ENCODE measurements at regions not wholly inside any gene's neighbourhood (a gene's known extent, or its start where the extent isn't known, plus 50 kb on each side); places are given as distances from the start of the nearest gene placed in this dataset.
"Not testable (repeated sequence)": the region's sequence is repeated elsewhere in the genome, so short reads cannot be mapped to it uniquely, and the experiment has no call there.

- DNase-seq: no peak
- TF ChIP-seq CTCF (IDR thresholded peaks at IDR 0.05; ENCODE audit: borderline replicate concordance): no peak
- Histone ChIP-seq H3K27ac (replicated peaks) (no peak overlapping the region), H3K4me3 (no peak overlapping the region), H3K4me1 (no peaks in the 10 kb centered on the region), H3K36me3 (no peaks in the 10 kb centered on the region), H3K27me3 (ENCODE audit: low read depth) (no peaks in the 10 kb centered on the region), H3K9me3 (replicated peaks) (no peaks in the 10 kb centered on the region)
- intact Hi-C loops (cut with micrococcal nuclease): no loop called here
Observed at GRCh38 chr2:34810456-34810855, 1211.4 kb upstream of the FAM98A start.

- Histone ChIP-seq H3K27me3 (ENCODE audit: low read depth) (no peaks in the 10 kb centered on the region), H3K4me3 (no peak overlapping the region), H3K27ac (replicated peaks) (no peak overlapping the region), H3K9me3 (replicated peaks) (no peaks in the 10 kb centered on the region), H3K36me3 (no peaks in the 10 kb centered on the region), H3K4me1 (no peaks in the 10 kb centered on the region)
- TF ChIP-seq CTCF (IDR thresholded peaks at IDR 0.05; ENCODE audit: borderline replicate concordance): no peak
- no peak for DNase-seq
- intact Hi-C loops (cut with micrococcal nuclease): no loop called here
Observed at GRCh38 chr2:34808426-34808825, 1209.3 kb upstream of the FAM98A start.

- TF ChIP-seq CTCF (IDR thresholded peaks at IDR 0.05; ENCODE audit: borderline replicate concordance): no peak
- Histone ChIP-seq H3K4me1 (no peaks in the 10 kb centered on the region), H3K4me3 (no peak overlapping the region), H3K27me3 (ENCODE audit: low read depth) (no peaks in the 10 kb centered on the region), H3K27ac (replicated peaks) (no peak overlapping the region), H3K9me3 (replicated peaks) (no peaks in the 10 kb centered on the region), H3K36me3 (no peaks in the 10 kb centered on the region)
- intact Hi-C loops (cut with micrococcal nuclease): no loop called here
- DNase-seq: no peak
Observed at GRCh38 chr2:34806891-34807290, 1207.8 kb upstream of the FAM98A start.

GRCh38 chr2:34806396-34806795 lies 1207.3 kb upstream of the FAM98A start:
- intact Hi-C loops (cut with micrococcal nuclease): no loop called here
- no peak for TF ChIP-seq CTCF (IDR thresholded peaks at IDR 0.05; ENCODE audit: borderline replicate concordance)
- no peak for DNase-seq
- Histone ChIP-seq H3K27me3 (ENCODE audit: low read depth) (no peaks in the 10 kb centered on the region), H3K4me1 (no peaks in the 10 kb centered on the region), H3K27ac (replicated peaks) (no peak overlapping the region), H3K9me3 (replicated peaks) (no peaks in the 10 kb centered on the region), H3K36me3 (no peaks in the 10 kb centered on the region), H3K4me3 (no peak overlapping the region)

- intact Hi-C loops (cut with micrococcal nuclease): no loop called here
- H3K9me3 ChIP-seq (replicated peaks): no peaks in the 10 kb centered on the region
Observed at GRCh38 chr2:34799556-34799955, 1200.5 kb upstream of the FAM98A start.

GRCh38 chr2:34795586-34795985 lies 1196.5 kb upstream of the FAM98A start:
- H3K27me3 ChIP-seq (ENCODE audit: low read depth); H3K4me3 ChIP-seq; DNase-seq; H3K36me3 ChIP-seq; H3K9me3 ChIP-seq (replicated peaks); intact Hi-C loops (cut with micrococcal nuclease); H3K27ac ChIP-seq (replicated peaks); H3K4me1 ChIP-seq: not testable (repeated sequence)

More at GRCh38 chr2:34799556-34799955, 1200.5 kb upstream of the FAM98A start:
- H3K27me3 ChIP-seq (ENCODE audit: low read depth): no peaks in the 10 kb centered on the region
- no peaks in the 10 kb centered on the region for H3K36me3 ChIP-seq
- no peak overlapping the region for H3K4me3 ChIP-seq
- no peak for TF ChIP-seq CTCF (IDR thresholded peaks at IDR 0.05; ENCODE audit: borderline replicate concordance)
- DNase-seq: no peak
- no peaks in the 10 kb centered on the region for H3K4me1 ChIP-seq
- H3K27ac ChIP-seq (replicated peaks): no peak overlapping the region

Data from left ventricle myocardium inferior (tissue), 1 donor.